GM18873 (cell line): ENCODE measurements at regions not wholly inside any gene's neighbourhood (a gene's known extent, or its start where the extent isn't known, plus 50 kb on each side); places are given as distances from the start of the nearest gene placed in this dataset.

ENCODE experiments used
- ATAC-seq: cut with Tn5 transposase; IDR thresholded peaks from one replicate; pipeline ENCODE4 v1.9.1; 2021; ENCODE audit warnings: mild to moderate bottlenecking, moderate library complexity, moderate number of reproducible peaks; ENCODE audit not compliant: unreplicated experiment, low FRiP score

- ATAC-seq, result no peak
These were observed 491.3 kb downstream of the OTOL1 start for GRCh38 chr3:161987933-161988332.

DNA sequence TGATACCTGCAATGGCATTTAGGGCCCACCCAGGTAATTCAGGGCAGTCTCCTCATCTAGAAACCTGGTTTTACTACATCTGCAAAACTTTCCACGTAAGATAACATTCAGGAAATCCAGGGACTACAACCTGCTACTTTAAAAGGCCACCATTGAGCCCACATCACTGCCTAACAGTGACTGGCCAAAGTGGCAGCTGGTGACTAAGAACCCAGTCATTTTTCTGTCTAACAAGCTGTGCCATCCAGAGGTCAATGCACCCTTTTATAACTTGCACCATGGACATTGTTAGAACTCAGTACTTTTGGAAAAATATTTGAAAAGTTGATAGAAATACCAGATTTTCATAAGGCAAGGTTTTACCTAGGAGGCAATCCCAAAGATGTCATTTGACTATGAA is 492.4 kb downstream of the OTOL1 start:
- no peak for ATAC-seq

DNA sequence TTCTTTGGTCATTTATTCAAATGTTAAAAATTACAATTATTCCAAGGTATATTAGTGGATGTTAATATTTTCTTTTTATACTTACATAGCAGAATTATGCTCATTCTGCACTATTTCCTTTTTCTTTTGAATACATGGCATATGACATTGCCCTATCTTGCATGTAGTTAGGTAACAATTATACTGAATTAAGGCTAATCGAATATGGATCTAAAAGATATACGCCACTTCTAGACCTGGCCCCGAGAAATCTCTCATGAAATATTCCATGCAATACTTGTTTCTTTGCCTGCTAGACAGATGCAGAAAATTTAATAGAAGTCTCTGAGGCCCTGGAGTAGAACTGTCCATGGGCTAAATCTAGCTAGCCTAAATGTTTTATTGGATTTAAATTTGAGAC is 493.4 kb downstream of the OTOL1 start:
- no peak for ATAC-seq

- no peak for ATAC-seq
These were observed 495.4 kb downstream of the OTOL1 start for GRCh38 chr3:161991901-161992540.

DNA sequence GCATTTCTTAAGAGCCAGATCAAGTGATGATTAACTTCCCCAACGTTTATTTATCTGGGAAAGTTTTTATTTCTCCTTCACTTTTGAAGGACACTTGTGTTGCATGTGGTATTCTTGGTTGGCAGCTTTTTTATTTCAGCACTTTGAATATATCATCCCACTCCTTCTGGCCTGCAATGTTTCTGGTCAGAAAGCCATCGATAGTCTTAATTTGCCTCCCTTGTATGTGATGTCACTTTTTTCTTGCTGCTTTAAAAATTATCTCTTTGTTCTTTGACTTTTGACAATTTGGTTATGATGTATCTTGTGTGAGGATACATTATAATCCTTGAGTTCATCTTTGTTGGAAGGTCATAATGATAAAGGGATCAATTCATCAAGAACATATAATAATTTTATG is 503.2 kb downstream of the OTOL1 start:
- ATAC-seq, result no peak

DNA sequence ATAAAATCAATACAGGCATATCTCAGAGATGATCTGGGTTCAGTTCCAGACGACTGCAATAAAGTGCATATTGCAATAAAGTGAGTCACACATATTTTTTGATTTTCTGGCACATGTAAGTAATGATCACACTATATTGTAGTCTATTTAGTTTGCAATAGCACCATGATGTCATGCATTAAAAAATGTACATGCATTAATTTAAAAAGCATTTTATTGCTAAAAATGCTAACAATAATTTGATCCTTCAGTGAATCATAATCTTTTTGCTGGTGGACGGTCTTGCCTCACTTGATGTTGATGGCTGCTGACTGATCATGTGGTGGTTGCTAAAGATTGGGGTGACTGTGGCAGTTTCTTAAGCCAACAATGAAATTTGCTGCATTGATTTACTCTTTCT is 511.1 kb downstream of the OTOL1 start:
- ATAC-seq, result no peak

DNA sequence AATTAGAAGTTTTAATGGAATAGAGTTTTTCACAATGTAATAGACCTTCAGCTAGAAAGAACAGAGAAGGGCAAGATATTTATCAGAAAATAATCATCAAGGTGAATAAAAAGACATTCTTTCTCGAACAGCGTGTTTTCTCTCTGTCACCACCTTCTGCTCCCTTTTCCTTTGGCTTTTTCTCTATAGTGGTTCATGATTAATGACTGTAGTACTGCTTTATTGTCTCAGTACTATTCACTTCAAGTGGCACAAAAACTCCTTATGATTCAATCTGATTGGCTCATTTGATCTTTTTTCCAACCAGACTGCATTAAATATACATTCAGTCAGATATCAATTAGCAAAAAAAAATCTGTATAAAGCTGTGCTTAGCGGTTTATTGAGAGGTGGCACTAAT is 516.0 kb downstream of the OTOL1 start:
- no peak for ATAC-seq

DNA sequence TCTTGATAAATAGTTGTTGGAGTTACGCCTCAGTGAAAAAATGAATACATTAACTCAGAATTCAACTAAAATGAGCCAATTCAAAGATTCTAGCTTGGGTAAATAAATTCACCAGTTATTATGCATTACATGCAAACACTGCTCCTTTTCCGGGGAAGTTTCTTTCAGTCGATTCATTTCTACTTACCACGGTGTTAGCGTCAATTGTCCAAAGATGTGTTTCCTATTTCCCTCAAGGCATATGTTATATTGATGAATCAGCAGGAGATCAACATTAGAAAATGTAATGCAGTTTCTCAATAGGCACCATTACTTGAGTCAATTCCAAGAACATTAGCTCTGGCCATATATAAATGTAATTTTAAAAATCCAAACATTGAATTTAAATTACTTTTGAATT is 517.7 kb downstream of the OTOL1 start:
- ATAC-seq, result no peak

DNA sequence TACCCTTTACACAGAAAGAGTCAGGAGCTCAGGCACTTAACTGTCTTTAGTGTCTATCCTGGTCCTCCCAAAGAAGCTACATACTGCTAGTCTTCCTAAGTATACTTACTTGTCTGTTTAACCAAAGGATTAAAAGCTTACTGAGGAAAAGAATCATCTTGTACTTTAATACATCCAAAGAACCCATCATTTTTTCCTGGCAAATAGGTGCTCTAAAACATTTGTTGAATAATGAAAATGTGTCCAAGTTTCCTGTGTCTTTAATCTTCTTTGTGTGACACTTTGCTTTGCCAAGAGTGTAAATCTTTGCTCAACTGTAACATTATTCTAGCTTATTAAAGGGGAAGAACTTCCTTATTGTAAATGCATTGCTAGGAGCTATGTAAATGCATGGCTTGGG is 519.2 kb downstream of the OTOL1 start:
- ATAC-seq, result no peak

- ATAC-seq, result no peak
These were observed 523.2 kb downstream of the OTOL1 start for GRCh38 chr3:162019817-162020216.

GRCh38 chr3:162021206-162021605 is 524.6 kb downstream of the OTOL1 start:
- ATAC-seq, result no peak

GRCh38 chr3:162022911-162023310 is 526.3 kb downstream of the OTOL1 start:
- ATAC-seq, result no peak

- ATAC-seq, result no peak
These were observed 533.1 kb downstream of the OTOL1 start for GRCh38 chr3:162029736-162030135.

DNA sequence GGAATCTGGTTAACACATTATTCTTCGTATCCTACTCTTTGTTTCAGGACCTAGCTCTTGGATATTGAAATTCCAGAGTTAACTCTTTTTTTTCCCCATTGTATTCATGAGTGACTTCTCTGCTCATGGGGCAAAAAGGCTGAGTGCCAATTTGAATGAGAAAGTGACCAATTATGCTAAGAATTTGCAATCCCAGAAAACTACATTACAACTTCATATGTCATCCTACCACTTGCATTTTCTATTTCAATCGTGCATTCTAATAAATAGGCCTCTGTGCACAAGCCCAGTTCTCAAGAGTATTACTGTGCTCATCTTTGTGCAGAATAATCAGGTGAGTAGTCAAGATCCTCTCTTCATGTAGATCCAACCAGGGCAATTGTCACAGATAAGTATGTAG is 537.8 kb downstream of the OTOL1 start:
- no peak for ATAC-seq

GRCh38 chr3:162041622-162042021 is 545.0 kb downstream of the OTOL1 start:
- ATAC-seq, result no peak

GRCh38 chr3:162052636-162053035 is 556.0 kb downstream of the OTOL1 start:
- ATAC-seq, result no peak

GRCh38 chr3:162072656-162073164 is 576.1 kb downstream of the OTOL1 start:
- no peak for ATAC-seq

DNA sequence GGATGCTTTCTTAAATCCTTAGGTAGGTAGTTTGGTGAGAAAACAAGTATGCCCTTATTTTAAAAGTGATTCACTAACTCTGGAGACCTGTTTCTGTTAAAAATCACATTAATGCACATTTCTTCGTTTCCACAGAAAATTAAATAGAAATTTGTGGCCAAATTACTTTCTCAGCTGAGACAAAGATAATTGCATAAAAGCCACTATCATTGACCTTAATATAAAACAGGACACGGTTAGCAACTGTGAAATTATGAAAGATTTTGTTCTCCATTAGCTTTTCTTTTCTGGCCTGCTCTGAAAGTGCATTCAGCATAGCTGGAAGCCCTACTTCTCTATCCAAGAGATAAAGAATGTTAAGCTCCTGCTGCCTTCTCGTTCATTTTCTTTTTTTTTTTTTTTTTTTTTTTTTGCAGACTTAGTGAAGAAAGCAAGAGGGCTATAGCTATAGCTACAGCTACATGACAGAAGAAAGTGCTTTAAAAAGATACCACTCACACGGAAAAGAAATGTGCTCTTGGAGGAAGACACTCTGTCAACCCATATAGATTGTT is 576.9 kb downstream of the OTOL1 start:
- no peak for ATAC-seq

DNA sequence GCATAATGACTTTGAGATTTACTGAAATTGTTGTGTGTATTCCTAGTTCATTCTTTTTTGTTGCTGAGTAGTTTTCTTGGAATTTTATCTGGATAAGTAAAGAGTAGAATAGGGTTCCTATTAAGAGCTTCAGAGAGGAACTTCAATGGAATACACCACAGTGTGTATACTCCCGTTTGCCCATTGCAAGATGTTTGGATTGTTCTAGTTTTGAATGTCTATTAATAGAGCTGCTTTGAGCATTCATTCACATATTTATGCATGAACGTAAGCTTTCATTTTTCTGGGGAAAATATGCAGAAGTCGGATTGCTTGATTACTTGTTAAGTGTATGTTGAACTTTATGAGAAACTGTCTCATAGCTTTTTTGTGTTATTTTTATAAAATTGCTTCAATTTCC is 580.5 kb downstream of the OTOL1 start:
- no peak for ATAC-seq

GRCh38 chr3:162082516-162082915 is 585.9 kb downstream of the OTOL1 start:
- ATAC-seq, result no peak

DNA sequence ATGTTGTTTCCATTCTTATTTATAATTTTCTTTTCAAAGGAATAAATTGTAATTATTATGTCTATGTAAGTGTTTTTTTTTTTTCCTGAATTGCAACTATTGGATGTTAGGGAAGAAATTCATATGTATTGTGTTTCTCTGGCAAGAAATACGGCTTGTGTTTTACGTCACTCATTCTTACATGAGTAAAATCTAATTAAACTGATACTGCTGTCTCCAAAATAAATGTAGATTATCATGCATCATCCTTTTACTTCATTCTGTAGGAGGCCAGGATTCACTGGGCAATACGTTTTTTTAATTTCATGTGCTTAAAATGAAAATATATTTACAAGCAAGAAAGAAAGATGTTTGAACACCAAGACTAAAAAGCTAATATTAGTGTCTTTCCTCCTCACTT is 590.8 kb downstream of the OTOL1 start:
- ATAC-seq, result no peak

GRCh38 chr3:162092751-162093150 is 596.1 kb downstream of the OTOL1 start:
- ATAC-seq, result no peak
